CD4-positive, alpha-beta T cell treated with Interleukin-15 for 1 hour (primary cell): ENCODE measurements at regions not wholly inside any gene's neighbourhood (a gene's known extent, or its start where the extent isn't known, plus 50 kb on each side); places are given as distances from the start of the nearest gene placed in this dataset.
"Not testable (repeated sequence)": the region's sequence is repeated elsewhere in the genome, so short reads cannot be mapped to it uniquely, and the experiment has no call there.

Experiments used
- DNase-seq: peaks from one replicate; pipeline ENCODE4 v3.0.0-alpha.2; 2020

DNA sequence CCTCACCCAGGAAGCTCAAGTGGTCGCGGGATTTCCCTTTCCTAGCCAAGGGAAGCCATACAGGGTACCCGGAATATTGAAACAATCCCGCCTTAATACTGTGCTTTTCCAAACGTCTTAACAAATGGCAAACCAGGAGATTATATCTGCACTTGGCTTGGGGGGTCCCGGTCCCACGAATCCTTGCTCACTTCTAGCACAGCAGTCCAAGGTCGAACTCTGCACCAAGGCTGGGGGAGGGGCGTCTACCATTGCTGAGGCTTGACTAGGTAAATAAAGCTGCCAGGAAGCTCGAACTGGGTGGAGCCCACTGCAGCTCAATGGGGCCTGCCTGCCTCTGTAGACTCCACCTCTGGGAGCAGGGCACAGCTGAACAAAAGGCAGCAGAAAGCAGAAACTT is 1644.8 kb downstream of the PCDH9 start:
- DNase-seq = no peak

DNA sequence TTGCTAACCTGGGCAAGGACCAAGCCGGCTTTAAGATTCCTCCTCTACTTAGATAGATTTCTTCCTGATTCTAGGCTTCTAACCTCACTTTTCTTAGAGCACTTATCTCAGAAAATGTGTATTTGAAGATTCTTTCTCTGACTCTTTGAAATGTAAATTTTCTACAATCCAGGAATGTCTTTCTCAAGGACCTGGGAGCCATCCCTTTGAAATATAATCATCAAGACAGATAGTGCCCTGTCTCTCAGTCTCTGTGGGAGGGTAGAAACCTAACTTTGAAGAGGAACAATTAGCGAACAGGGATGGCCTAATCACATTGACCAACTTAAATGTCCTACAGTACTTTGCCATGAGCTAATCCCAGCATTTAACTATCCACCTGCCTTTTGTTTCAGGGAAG is 1646.0 kb downstream of the PCDH9 start:
- DNase-seq = no peak

DNA sequence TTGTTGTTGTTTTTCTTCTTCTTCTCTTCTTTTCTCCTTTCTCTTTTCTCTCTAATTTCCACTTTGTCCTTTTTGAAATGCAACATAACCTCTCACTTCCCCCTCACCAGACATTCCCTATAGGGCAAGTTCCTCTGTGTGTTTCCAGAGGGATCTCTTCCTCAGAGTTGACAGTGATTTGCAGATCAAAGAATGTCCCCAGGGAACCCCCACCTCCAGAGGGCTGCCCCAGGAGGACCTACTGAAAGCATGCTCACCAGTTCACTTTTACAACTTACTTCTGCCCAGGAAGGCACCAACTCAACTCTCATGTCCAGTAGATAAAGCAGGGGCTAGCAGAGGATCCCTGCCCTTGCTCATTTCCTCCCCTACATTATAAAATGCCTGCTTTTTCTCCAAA is 1648.0 kb downstream of the PCDH9 start:
- no peak for DNase-seq

DNA sequence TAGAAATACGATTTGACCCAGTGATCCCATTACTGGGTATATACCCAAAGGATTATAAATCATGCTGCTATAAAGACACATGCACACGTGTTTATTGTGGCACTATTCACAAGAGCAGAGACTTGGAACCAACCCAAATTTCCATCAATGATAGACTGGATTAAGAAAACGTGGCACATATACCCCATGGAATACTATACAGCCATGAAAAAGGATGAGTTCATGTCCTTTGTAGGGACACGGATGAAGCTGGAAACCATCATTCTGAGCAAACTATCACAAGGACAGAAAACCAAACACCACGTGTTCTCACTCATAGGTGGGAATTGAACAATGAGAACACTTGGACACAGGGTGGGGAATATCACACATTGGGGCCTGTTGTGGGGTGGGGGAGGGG is 1665.6 kb downstream of the PCDH9 start:
- not testable (repeated sequence) for DNase-seq

DNA sequence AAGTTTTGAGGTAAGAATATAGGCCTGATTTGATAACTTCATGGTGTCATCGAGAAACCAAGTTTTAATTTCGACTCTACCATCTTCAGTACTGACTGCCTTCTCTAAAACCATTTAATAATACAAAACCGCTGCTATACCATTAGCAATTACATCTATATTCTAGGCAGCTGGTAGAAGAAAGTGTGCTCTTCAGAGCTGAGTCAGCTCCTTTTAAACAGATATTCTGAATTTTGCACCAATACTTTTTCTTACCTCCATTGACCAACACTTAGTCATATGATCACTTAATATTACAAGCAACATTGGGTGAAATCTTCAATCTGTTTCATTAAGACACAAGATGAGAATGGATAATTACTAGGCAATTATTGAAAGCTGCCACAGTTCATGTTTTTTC is 1667.8 kb downstream of the PCDH9 start:
- DNase-seq = no peak

DNA sequence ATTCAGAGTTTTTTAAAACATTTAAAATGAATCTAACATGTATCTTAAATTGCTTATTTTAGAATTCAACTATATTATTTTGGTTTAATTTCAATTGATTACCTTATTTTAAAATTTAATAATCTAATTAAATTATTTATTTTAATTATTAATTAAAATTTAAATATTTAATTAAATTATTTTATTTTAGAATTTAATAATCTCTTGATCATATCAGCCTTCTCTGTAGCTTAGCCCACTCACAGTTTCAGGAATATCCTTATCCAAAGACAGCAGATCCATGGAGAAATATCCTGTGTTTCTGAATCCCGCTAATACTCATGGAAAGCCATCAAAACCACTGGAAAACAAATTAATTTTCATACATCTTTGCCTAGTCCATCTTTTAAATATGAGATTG is 1669.2 kb downstream of the PCDH9 start:
- DNase-seq = no peak

DNA sequence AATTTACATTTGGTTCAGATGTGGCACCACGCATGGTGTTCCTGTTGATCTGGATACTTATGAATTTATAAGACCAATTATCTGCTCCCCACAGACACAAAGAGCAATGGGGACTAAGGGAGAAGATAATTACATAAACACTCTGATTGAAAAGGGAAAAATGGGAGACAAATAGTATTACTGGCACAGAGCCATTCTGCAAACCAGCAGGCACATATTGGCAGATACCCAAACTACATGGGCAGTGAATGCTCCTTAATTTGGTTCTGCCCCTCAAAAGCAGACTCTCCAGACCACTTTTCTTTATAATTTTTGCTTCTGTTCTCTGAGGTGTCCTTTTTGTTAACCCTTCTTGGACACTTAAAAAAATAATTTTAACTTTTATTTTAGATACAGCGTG is 1674.2 kb downstream of the PCDH9 start:
- DNase-seq = no peak

DNA sequence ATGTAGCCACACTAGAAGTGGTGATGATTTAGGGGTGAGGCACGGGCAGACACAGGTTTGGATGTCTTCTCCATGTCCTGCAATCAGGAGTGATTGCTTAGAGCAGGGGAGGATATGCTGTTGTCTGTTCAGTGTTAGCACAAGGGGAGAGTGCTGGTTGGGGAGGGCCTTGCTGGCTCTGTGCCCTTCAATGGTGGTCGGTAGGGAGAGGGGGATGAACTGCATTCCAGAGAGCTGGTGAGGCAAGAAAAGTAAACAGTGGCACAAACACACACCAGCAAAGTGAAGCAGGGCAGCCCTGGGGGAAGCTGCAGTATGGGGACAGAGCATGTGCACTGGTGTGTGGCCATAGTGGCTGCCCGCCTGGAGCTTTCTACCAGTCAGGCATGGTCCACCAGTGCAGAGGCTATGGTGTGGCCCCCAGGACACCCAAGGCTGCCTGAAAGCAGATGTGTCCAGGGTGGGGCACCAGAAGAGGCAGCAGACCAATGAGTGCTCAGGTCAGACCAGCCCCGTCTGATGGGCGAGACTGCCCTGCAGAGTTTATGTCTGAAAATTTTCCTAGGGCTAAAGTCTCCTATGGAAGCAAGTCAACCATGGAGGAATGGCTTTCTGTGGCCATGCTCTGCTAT is 1676.9 kb downstream of the PCDH9 start:
- DNase-seq = no peak

DNA sequence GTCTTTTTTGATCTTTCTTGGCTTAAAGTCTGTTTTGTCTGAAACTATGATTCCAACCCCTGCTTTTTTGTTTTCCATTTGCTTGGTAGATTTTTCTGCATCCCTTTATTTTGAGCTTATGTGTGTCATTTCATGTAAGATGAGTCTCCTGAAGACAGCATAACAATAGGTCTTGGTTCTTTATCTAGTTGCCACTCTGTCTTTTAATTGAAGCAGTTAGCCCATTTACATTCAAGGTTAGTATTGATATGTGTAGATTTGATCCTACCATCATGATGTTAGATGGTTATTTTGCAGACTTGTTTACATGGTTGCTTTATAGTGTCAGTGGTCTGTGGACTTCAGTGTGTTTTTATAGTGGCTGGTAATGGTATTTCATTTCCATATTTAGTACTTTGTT is 1678.9 kb downstream of the PCDH9 start:
- DNase-seq = no peak

DNA sequence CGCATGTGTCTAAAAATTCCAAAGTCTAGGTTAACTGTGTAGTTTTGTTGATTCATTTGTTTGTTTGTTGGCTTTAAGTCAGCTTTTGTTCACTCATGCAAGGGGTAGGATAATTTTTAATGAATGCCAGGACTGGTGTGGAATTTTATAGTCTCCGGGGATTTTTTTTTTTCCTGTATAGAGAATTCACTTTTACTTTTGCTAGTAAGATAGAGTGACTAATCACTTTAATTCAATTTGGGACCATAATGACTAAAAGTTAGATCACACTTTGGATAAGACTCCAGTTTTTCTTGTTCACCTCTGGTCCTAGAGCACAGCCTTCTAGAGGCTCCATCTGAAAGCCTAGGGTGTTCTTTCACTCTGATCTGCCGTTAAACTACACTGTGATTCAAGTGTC is 1690.0 kb downstream of the PCDH9 start:
- no peak for DNase-seq

DNA sequence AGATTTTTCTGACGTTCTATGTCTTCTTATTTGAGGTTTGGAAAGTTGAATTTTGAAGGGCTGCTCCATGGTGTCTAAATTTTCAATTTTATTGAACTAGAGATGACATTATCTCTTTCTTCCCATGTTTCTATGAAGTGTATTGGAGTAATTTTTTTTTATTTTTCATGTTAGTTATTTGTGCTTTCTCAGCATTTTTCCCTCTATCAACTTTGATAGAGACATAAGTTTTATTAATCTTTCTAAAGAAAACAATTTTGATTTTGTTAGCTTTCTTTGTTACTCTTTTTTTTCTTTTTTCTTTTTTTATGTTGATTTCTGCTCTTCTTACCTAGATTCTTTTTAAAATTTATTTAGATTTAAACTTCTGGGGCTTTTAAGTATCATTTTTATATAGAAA is 1694.8 kb downstream of the PCDH9 start:
- no peak for DNase-seq

DNA sequence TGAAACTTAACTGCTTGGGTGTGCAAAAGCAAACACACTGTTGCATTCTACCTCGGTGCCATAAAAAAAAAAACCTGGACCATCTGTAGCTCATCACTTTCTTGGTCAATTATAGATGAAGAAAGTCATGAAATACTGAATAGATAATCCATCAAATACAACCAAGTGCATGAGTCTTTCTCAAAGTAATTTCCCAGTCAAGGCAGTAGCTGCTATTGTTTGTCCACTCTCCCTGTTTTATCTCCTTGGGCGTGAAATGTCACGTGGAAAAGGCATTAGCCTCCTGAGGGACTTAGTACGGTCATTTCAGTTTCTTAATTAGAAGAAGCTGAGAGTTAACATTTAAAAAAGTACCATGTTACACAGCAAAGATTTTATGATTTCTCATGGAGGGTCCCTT is 1697.9 kb downstream of the PCDH9 start:
- no peak for DNase-seq

DNA sequence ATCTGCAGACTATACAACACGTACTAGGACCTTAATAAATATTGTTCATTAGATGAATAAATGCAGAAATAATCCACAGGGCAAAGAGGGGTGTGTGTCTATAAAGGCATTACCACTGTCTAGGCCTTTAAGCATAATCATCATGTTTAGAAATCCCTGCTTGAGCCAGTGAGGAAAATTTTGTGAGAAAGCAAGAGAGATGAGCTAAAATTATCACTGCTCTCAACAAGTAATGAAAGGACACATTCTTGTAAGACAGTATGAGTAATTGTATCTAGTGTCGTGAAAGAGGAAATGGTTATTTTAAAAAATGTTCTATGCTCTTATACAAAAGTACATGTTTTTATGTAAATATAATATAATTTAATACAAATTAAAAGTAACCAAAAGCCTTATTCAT is 1699.4 kb downstream of the PCDH9 start:
- no peak for DNase-seq

DNA sequence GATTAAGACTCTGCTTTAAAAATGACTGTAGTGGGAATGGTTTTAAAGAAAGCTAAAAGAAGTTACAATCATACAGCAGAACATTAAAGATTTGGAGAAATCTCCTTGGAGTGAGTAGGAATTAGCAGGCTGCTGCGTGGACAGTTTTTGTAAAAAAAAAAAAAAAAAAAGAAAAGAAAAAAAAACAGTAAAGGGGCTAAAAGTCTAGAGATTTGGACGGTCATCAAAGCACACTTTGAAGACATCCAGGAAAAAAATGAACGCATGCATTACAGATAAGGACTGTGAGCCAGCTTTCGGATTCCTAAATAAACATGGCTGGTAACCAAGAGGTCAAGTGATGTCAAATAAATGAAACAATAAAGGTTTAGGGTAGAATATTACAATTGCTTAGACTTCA is 1700.6 kb downstream of the PCDH9 start:
- DNase-seq = no peak

DNA sequence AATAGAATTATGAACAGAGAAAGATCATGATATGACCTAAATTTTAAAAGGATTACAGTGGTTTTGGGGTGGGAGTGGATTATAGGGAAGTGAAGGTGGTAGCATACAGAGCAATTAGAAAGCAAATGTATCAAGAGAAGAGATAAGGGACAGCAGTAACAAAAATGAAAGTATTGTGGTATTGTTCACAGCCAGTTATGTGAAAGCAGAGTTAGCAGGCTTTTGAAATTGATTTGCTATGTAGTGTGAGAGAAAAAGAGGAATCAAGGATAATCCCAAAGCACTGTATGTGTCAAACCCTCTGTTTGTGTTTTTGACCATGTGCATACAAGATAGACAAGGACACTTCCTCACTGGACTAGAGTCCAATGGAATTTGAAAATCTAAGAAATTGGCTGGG is 1721.4 kb downstream of the PCDH9 start:
- DNase-seq = no peak

DNA sequence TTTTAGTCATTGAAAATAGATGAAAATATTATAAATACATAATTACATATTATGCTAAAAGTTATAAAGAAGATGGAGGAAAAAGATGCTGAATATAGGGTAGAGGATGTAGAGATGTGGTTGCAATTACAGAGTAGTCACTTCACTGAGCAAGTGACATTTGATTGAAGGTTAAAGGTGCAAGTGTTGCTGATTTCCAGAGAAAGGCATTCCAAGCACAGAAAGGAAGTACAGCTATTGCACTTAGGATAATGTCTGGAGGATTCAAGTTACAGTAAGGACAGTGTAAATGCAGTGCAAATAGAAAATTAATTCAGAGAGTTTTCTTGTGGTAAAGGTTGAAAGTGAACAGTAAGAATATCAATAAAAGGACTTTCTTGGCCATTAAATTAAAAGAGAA is 1721.8 kb downstream of the PCDH9 start:
- DNase-seq = no peak

DNA sequence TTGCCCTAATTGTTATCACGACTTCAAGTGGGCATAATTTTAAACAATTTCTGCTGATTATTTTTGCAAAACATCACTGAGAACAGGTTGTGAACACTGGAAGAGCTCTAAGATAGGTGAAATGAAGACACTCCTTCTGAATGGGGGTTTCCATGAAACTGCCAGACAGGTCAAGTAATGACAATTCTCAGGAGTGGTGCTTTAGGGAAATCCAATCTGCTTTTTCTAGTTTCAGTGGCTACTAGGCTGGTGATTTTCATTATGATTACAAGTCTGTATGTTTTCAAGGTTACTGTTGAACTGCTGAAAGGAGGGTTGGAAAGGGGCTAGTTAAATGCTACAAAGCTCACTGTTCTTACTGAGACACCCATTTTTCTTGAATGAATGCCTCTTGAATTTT is 1724.2 kb downstream of the PCDH9 start:
- no peak for DNase-seq

DNA sequence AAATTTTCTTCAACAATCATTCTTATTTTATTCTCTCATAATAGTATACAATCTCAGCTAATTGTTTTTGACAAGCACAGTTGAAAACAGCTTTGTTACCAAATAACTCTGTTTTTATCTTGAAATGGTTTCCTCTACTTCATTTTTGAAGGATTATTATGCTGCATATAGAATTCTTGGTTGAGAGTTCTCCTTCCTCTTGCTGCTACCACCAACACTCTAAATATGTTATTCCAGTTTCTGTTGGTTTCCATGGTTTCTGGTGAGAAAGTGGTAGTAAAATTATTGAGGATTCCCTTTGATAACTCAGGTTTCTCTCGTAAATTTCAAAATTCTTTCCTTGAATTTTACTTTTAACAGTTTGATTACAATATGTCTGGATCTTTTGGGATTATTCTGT is 1725.9 kb downstream of the PCDH9 start:
- DNase-seq = no peak

DNA sequence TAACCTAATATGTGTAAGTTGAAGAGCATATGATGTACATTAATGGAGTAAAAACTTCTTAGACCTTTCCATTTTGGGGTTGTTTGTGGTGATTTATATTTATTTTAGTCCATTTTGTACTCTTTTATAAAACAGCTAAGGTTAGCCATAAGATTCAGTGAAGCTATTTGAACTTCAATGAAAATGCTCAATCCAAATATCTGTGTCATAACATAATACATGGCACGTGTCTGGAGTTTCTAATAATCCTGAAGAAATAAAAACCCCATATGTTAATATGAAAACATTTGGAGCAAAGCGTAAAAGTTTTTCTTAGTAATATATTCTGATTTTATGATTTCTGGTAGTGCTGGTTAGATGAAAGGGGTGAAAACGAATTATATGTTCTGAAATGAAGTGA is 1729.7 kb downstream of the PCDH9 start:
- no peak for DNase-seq

DNA sequence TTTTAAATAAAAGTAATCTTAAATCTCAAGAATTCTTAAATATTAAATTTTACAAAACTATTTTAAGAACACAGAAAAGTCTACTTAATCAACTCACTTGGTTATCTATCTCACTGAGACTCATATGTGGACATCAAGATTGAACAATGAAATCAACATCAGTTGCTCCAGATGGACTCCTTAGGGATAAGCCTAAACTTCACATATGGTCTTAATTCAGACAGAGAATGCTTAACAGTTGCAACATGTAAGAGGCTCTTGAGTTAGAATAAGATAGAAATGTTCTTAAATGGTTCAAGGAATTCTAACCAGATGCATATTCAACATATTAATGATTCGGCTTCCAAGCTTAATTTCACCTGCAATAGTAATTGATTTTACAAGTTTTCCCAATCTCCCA is 1730.9 kb downstream of the PCDH9 start:
- DNase-seq = no peak

DNA sequence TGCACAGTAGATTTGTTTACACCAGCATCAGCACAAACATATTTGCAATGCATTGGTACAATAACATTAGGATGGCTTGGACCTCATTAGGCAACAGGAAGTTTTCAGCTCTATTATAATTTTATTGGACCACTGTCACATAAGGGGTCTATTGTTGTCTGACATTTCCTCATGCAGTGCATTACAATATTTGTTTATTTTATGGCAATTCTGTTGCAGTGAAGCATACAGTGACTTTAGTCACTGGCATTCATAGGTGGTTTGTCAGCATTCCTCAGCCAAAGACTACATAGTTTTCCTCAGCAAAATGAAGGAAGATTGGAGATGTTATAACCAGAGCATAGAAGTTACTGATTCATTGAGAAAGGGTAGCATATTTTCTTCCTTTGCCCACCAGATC is 1732.9 kb downstream of the PCDH9 start:
- no peak for DNase-seq

DNA sequence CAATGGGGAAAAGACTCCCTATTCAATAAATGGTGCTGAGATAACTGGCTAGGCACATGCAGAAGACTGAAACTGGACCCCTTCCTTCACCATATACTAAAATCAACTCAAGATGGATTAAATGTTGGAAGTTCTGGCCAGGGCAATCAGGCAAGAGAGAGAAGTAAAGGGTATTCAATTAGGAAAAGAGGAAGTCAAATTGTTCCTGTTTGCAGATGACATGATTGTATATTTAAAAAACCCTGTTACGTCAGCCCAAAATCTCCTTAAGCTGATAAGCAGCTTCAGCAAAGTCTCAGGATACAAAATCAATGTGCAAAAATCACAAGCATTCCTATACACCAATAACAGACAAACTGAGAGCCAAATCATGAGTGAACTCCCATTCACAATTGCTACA is 1739.4 kb downstream of the PCDH9 start:
- DNase-seq = not testable (repeated sequence)

DNA sequence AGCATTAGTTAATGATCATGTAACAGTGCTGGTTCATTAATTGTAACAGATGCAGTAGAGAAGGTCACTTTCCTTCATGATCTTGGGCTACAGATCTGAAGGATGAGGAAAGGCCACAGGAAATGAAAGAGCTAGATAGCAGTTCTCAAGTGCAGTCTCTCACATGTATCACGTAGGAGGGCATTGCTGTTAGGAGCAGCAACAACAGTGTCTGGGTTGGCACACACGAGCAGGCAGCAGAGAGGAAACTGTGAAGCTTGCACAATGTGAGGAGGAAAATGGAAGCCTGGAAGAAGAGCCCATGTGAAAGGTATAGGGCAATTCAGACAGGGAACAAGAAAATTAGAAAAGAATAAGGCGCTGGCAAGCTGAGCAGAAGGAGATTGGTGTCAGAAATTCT is 1741.5 kb downstream of the PCDH9 start:
- DNase-seq = no peak

DNA sequence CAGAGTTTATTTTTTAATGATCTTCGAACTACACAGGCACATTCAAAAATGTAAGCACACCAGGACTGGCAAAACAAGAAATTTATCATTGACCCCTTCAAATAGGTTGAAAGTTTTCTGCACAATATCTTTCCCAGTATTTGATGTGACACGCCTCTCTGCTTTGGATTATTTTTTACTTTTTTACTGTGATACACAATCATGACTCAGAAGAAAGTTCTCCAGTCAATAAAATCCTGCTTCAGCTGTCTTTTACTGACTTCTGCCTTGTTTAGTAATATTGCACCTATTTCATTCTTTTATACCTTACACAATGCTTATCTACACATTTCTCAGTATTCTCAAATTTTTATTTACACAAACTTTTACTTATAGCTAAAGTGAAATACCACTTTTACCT is 1750.4 kb downstream of the PCDH9 start:
- DNase-seq = no peak

DNA sequence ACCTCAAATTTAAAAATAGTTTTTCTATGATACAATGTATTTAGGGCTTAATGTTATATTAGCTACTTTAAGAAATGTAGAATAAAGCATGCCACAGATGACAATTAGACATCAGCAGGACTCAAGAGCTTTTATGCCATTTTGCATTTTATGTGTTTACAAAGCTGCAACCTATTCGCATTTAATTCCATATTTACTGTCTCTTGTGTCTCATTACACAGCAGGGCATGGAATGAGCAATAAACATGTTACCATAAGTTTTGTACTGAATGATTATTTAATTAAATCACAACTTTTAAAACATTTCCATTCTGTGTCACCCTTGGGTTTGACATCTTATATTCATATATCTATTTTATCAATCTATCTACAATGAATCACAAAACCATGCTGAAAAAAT is 1756.9 kb downstream of the PCDH9 start:
- DNase-seq = no peak

DNA sequence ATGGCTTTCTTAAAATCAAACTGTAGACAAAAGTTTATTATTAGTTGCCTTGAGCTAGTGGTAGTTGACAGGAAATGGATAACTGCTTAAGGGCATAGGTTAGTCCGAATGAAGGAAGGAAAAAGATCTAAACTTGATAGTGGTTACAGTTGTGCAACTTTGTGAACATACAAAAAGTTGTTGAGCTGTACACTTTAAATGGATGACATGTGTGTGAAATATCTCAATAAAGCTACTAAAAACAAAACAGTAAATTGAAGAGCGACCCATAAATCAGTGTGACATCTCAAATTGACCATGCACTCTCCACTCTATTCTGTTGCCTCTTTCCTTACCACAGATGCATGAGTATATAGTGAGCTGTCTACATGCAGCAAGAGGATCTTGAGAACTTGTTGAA is 1757.8 kb downstream of the PCDH9 start:
- DNase-seq = no peak
